ENCODE measurements at regions not wholly inside any gene's neighbourhood (a gene's known extent, or its start where the extent isn't known, plus 50 kb on each side); places are given as distances from the start of the nearest gene placed in this dataset.
A peak's percentile ranks its signal among the peaks of the same experiment; 100 is the strongest.

DNA sequence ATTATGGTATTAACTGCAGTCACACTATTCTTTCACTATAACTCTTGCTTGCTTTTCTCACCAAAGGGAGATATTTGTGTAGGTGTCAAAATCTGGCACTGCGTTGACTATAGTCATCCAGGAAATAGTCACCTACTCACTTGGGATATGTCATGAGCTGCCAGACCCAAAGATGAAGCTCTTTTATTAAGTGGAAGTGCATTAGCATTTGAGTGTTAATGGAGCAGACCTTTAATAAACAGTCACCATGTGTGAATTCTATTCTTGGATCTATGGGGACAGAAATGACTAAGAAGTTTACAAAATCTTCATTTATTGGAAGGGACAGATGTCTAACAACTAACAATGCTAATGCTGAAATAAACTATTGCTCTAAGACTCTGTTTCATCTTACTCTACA lies 130.1 kb upstream of the NEDD9 start:
- H3K27me3 ChIP-seq (ENCODE audit: control insufficient read depth in 3 of 3, insufficient read depth in 3 of 3, low read length in 2 of 3): no peaks in the 10 kb centered on the region
- no peak for DNase-seq
- TF ChIP-seq, protein P1, sequence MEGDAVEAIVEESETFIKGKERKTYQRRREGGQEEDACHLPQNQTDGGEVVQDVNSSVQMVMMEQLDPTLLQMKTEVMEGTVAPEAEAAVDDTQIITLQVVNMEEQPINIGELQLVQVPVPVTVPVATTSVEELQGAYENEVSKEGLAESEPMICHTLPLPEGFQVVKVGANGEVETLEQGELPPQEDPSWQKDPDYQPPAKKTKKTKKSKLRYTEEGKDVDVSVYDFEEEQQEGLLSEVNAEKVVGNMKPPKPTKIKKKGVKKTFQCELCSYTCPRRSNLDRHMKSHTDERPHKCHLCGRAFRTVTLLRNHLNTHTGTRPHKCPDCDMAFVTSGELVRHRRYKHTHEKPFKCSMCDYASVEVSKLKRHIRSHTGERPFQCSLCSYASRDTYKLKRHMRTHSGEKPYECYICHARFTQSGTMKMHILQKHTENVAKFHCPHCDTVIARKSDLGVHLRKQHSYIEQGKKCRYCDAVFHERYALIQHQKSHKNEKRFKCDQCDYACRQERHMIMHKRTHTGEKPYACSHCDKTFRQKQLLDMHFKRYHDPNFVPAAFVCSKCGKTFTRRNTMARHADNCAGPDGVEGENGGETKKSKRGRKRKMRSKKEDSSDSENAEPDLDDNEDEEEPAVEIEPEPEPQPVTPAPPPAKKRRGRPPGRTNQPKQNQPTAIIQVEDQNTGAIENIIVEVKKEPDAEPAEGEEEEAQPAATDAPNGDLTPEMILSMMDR (IDR thresholded peaks at IDR 0.05; ENCODE audit: control extremely low read depth, extremely low read depth): no peak
- 78% methylated on average over 1 of the region's 1 CpG for WGBS, 2 donors
- H3K27ac ChIP-seq (ENCODE audit: low read depth in 1 of 2, low read length in 1 of 2): peak overlapping the region in 1 of 2 donors; percentile 34
- H3K9me3 ChIP-seq (ENCODE audit: control insufficient read depth in 4 of 4, insufficient read depth in 3 of 4, low read length in 3 of 4): peaks cover 0 to 3% (median under 1%) of the 10 kb centered on the region in 4 donors
- no peak for ATAC-seq (ENCODE audit: insufficient read depth, low FRiP score)
- H3K4me1 ChIP-seq (ENCODE audit: control insufficient read depth in 5 of 5, insufficient read depth in 5 of 5, low read length in 5 of 5): peaks cover 0 to 11% (median 7%) of the 10 kb centered on the region in 5 donors
- H3K9ac ChIP-seq (ENCODE audit: insufficient read depth in 1 of 2, low read length in 2 of 2): no peak overlapping the region
- no peak overlapping the region for H3K4me3 ChIP-seq
- no peaks in the 10 kb centered on the region for H3K36me3 ChIP-seq (ENCODE audit: control insufficient read depth in 4 of 4, insufficient read depth in 4 of 4, low read length in 4 of 4)

DNA sequence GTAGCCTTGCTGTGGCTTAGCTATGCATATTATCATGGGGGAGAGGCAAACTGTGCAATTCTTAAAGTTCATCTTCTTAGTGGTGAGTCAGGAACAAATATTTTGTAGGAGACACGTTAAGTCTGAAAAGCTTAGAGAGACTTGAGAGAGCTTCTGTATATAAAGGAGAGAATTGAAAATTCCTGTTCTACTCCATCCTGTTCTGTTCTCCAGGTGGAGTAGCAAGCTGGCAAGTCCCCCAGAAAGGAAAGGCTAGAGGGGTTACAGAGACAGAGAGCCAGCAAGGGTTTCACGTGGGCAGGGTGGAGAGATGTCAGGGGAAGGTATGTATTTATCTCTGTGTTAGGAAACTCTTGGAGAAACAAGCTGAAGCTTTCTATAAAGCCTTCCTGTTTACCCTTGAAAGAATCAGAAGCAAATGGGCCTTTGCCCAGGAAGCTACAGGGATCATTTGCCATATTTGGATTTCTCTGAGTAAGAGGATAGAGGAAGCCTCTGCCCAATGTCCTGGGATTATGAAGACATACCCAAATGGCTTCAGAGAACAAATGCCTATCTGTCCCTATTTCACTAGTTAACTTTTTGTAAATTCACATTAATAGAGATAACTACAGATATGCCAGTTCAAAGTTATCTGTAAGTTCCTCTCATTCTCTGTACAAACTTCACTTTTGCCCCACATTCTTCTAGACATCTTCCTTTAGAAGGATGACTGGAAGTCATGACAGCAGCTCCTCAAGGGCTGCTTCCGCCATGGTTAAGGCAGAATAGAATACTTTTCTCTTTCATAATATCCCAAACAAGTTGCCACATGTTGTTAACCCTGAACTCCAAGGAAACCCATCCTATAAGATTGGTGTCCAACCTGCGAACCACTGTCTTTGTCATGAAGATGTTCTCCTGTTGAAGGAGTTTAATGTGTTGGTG lies 126.7 kb upstream of the NEDD9 start:
- TF ChIP-seq, protein P1 (IDR thresholded peaks at IDR 0.05; ENCODE audit: control extremely low read depth, extremely low read depth): no peak
- peaks cover 0 to 13% (median 4%) of the 10 kb centered on the region in 5 donors for H3K4me1 ChIP-seq (ENCODE audit: control insufficient read depth in 5 of 5, insufficient read depth in 5 of 5, low read length in 5 of 5)
- no peak overlapping the region for H3K9ac ChIP-seq (ENCODE audit: insufficient read depth in 1 of 2, low read length in 2 of 2)
- H3K27ac ChIP-seq (ENCODE audit: low read depth in 1 of 2, low read length in 1 of 2): peak overlapping the region; percentile 5 to 71
- H3K36me3 ChIP-seq (ENCODE audit: control insufficient read depth in 4 of 4, insufficient read depth in 4 of 4, low read length in 4 of 4): no peaks in the 10 kb centered on the region
- DNase-seq (no peak), ATAC-seq (ENCODE audit: insufficient read depth, low FRiP score) (peak; percentile 22)
- H3K27me3 ChIP-seq (ENCODE audit: control insufficient read depth in 3 of 3, insufficient read depth in 3 of 3, low read length in 2 of 3): no peaks in the 10 kb centered on the region
- WGBS, 2 donors: 67 to 68% methylated on average over 4 of the region's 4 CpGs
- H3K9me3 ChIP-seq (ENCODE audit: control insufficient read depth in 4 of 4, insufficient read depth in 3 of 4, low read length in 3 of 4): peaks cover 0 to 3% (median under 1%) of the 10 kb centered on the region in 4 donors
- no peak overlapping the region for H3K4me3 ChIP-seq

DNA sequence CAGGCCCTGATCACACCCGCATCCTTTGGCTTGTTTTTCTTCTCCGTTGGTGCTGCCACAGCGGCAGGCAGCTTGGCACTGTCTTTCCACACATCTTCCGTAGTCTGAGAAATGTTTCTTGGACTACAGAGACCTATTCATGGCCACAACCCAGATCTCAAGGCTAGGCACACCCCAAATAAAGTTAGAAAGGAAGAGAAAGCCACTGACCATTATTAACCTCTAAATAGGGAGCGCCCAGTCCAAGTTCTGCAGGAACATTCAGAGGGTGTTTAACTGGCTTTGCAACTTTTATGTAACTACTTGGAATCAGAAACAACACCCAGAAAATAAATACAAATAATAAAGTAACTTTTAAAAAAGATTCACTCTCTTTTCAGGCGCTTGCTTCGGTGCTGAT lies 124.8 kb upstream of the NEDD9 start:
- no peaks in the 10 kb centered on the region for H3K27me3 ChIP-seq (ENCODE audit: control insufficient read depth in 3 of 3, insufficient read depth in 3 of 3, low read length in 2 of 3)
- no peak overlapping the region for H3K4me3 ChIP-seq
- ATAC-seq (ENCODE audit: insufficient read depth, low FRiP score) (no peak), DNase-seq (peak in 1 of 3 donors; percentile 14)
- H3K9me3 ChIP-seq (ENCODE audit: control insufficient read depth in 4 of 4, insufficient read depth in 3 of 4, low read length in 3 of 4): peaks cover 0 to 3% (median under 1%) of the 10 kb centered on the region in 4 donors
- H3K36me3 ChIP-seq (ENCODE audit: control insufficient read depth in 4 of 4, insufficient read depth in 4 of 4, low read length in 4 of 4): no peaks in the 10 kb centered on the region
- H3K27ac ChIP-seq (ENCODE audit: low read depth in 1 of 2, low read length in 1 of 2): peak overlapping the region; percentile 87 to 89
- WGBS, 2 donors: 75 to 83% methylated on average over 7 of the region's 7 CpGs
- TF ChIP-seq, protein P1 (IDR thresholded peaks at IDR 0.05; ENCODE audit: control extremely low read depth, extremely low read depth): no peak
- H3K9ac ChIP-seq (ENCODE audit: insufficient read depth in 1 of 2, low read length in 2 of 2): no peak overlapping the region
- H3K4me1 ChIP-seq (ENCODE audit: control insufficient read depth in 5 of 5, insufficient read depth in 5 of 5, low read length in 5 of 5): peaks cover 0 to 13% (median 4%) of the 10 kb centered on the region in 5 donors
